ENCODE measurements at regions not wholly inside any gene's neighbourhood (a gene's known extent, or its start where the extent isn't known, plus 50 kb on each side); places are given as distances from the start of the nearest gene placed in this dataset.

DNA sequence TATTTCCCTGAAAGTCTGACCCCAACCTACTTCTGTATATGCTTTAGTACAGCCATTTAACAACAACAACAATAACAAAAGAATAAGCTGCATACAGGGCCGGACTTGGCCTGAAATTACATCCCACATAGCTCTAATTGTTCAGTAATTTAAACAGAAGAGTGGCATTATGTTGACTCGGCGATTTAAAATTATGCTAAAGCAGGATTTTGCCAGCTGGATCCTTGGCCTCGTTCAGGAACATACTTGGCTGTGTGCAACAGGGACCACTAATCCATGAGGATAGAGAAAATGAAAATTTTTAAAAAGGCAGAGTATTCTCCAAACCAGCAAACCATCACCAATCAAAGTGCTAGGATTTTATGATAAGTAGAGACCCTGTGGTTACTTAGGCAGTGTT is 433.1 kb upstream of the RBMS3 start:
- TF ChIP-seq POLR2A (IDR thresholded peaks at IDR 0.05): no peak
- no peak for TF ChIP-seq CTCF (IDR thresholded peaks at IDR 0.05 in 4 of 5, conservative IDR thresholded peaks at IDR 0.05 in 1 of 5)

Measured in gastrocnemius medialis (tissue), 4 donors.